ENCODE measurements at regions not wholly inside any gene's neighbourhood (a gene's known extent, or its start where the extent isn't known, plus 50 kb on each side); places are given as distances from the start of the nearest gene placed in this dataset.

- TF ChIP-seq CTCF (IDR thresholded peaks at IDR 0.05; ENCODE audit: low read length), result no peak
- no peak for TF ChIP-seq EZH2 (IDR thresholded peaks at IDR 0.05; ENCODE audit: borderline replicate concordance, low read length)
Observed at GRCh38 chr13:74910415-74910814, 571.6 kb downstream of the TBC1D4 start.

Data from OCI-LY1 (cell line).